ENCODE measurements at regions not wholly inside any gene's neighbourhood (a gene's known extent, or its start where the extent isn't known, plus 50 kb on each side); places are given as distances from the start of the nearest gene placed in this dataset.

- TF ChIP-seq CTCF (IDR thresholded peaks at IDR 0.05; ENCODE audit: extremely low read depth in 1 of 2, insufficient read depth in 1 of 2, low read depth in 1 of 2, low read length in 2 of 2) = no peak
- no peak for TF ChIP-seq GATA2 (IDR thresholded peaks at IDR 0.05; ENCODE audit: insufficient read depth, insufficient read length, low read depth, low read length)
- TF ChIP-seq EZH2 (IDR thresholded peaks at IDR 0.05; ENCODE audit: borderline replicate concordance, low read depth, low read length, severe bottlenecking) = no peak
- TF ChIP-seq POLR2A (IDR thresholded peaks at IDR 0.05; ENCODE audit: low read depth, low read length) = no peak
- TF ChIP-seq MYC (IDR thresholded peaks at IDR 0.05; ENCODE audit: low read depth, low read length) = no peak
- TF ChIP-seq FOS (IDR thresholded peaks at IDR 0.05; ENCODE audit: borderline replicate concordance, insufficient read depth, low read length) = no peak
- no peak for TF ChIP-seq POLR2AphosphoS5 (IDR thresholded peaks at IDR 0.05; ENCODE audit: insufficient read depth, low read depth, low read length)
- TF ChIP-seq MAX (IDR thresholded peaks at IDR 0.05; ENCODE audit: insufficient read depth, insufficient read length) = no peak
Measured at GRCh38 chr1:14438127-14438769, 160.2 kb upstream of the KAZN start.
